GM19372 (cell line): ENCODE measurements at regions not wholly inside any gene's neighbourhood (a gene's known extent, or its start where the extent isn't known, plus 50 kb on each side); places are given as distances from the start of the nearest gene placed in this dataset.

Source experiments
- ATAC-seq: cut with Tn5 transposase; IDR thresholded peaks from one replicate; pipeline ENCODE4 v1.9.1; 2021; ENCODE audit warnings: mild to moderate bottlenecking, low read depth, moderate library complexity; ENCODE audit not compliant: unreplicated experiment

GRCh38 chr5:98557916-98558315 lies 215.5 kb upstream of the RGMB start:
- no peak for ATAC-seq

- ATAC-seq: no peak
Observed at GRCh38 chr5:98563885-98564653, 209.4 kb upstream of the RGMB start.

GRCh38 chr5:98564836-98565235 lies 208.6 kb upstream of the RGMB start:
- no peak for ATAC-seq

- ATAC-seq: no peak
Observed at GRCh38 chr5:98568336-98568735, 205.1 kb upstream of the RGMB start.

GRCh38 chr5:98569288-98569687 lies 204.2 kb upstream of the RGMB start:
- no peak for ATAC-seq

GRCh38 chr5:98570010-98570409 lies 203.5 kb upstream of the RGMB start:
- no peak for ATAC-seq

- no peak for ATAC-seq
Observed at GRCh38 chr5:98570661-98571191, 202.7 kb upstream of the RGMB start.

- ATAC-seq: no peak
Observed at GRCh38 chr5:98573834-98574320, 199.6 kb upstream of the RGMB start.

- no peak for ATAC-seq
Observed at GRCh38 chr5:98576275-98576674, 197.2 kb upstream of the RGMB start.

- no peak for ATAC-seq
Observed at GRCh38 chr5:98578438-98578837, 195.0 kb upstream of the RGMB start.

- no peak for ATAC-seq
Observed at GRCh38 chr5:98581112-98581997, 192.1 kb upstream of the RGMB start.

GRCh38 chr5:98583586-98583985 lies 189.9 kb upstream of the RGMB start:
- ATAC-seq: no peak

- no peak for ATAC-seq
Observed at GRCh38 chr5:98585661-98586310, 187.7 kb upstream of the RGMB start.

- ATAC-seq: no peak
Observed at GRCh38 chr5:98586581-98586980, 186.9 kb upstream of the RGMB start.

GRCh38 chr5:98587166-98587565 lies 186.3 kb upstream of the RGMB start:
- no peak for ATAC-seq

GRCh38 chr5:98588215-98588614 lies 185.2 kb upstream of the RGMB start:
- ATAC-seq: no peak

- ATAC-seq: no peak
Observed at GRCh38 chr5:98593418-98593817, 180.0 kb upstream of the RGMB start.

GRCh38 chr5:98594098-98594497 lies 179.4 kb upstream of the RGMB start:
- no peak for ATAC-seq

- ATAC-seq: no peak
Observed at GRCh38 chr5:98599016-98599415, 174.4 kb upstream of the RGMB start.

- no peak for ATAC-seq
Observed at GRCh38 chr5:98602534-98603112, 170.8 kb upstream of the RGMB start.
